ENCODE measurements at regions not wholly inside any gene's neighbourhood (a gene's known extent, or its start where the extent isn't known, plus 50 kb on each side); places are given as distances from the start of the nearest gene placed in this dataset.

DNA sequence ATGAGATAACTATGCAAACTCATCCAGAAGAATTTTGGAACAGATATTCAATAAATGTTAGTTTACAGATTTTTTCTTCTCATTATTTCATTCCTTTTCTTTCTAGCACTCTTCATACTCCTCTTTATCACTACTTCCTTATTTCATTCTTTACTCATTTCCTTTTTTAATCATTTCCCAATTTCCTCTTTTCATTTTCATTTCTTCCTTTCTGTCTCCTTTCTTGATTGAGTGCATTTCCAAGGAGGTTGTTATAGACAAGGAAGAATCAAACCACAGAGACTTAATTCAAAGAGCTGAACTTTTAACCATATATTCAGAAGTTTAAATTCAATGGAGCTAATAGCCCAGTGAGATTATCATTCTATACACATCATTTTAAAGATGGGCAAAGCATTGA is 600.7 kb downstream of the ARAP2 start:
- DNase-seq, result no peak

DNA sequence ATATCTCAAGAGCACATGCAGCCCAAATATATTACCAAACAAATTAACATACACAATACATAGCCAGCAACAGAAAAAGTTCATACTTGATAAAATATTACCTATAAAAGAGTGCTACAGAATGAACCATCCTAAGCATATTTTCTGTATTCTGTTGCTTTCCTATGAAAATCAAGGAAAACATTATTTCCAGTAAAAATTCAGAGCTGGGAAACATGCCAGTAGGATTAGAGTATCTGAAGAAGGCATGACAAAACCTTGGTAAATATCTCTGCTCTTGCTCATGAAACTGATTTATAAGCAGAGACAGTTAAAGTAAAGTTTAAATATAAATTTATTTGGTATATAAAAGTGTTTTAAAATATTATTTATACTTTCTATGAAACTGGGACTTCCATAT is 599.7 kb downstream of the ARAP2 start:
- no peak for DNase-seq

DNA sequence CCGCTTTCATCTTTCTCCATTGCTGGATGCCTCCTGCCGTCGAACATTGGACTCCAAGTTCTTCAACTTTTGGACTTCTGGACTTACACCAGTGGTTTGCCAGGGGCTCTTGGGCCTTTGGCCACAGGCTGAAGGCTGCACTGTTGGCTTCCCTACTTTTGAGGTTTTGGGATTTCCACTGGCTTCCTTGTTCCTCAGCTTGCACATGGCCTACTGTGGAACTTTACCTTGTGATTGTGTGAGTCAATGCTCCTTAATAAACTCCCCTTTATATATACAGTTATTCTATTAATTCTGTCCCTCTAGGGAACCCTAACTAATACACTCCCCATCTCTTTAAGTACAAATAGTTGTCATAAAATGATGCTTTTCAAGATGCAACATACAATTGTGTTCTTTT is 595.3 kb downstream of the ARAP2 start:
- DNase-seq, result no peak

DNA sequence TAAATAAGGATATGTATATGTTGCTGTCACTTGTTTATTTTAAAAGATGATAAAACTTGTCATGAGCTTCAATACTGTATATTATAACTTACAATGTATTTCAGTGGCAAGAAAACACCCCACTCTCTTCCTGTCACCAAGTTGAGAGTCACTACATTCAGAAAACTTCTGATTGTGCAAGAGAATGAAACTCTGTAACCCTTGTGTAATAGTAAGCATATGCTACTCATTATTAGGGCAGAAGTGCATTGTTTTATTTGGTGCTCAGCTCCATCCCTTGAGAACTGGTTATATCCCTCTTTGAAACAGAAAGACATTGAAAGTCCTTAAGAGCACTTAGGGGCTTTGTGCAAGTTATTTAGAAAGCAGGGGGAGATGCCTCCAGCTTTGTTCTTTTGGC is 594.5 kb downstream of the ARAP2 start:
- no peak for DNase-seq

DNA sequence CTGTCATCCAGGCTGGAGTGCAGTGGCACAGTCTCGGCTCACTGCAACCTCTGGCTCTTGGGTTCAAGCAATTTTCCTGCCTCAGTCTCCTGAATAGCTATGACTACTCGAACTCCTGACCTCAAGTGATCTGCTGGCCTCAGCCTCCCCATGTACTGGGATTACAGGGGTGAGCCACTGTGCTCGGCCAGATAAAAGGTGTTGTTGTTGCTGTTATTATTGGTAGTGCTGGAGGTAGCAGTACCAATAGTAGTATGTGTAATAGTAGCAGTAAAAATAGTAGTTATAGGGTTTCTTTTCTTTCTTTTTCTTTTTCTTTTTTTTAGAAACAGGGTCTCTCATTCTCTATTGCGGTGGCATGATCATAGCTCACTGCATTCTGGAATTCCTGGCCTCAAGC is 592.1 kb downstream of the ARAP2 start:
- no peak for DNase-seq

DNA sequence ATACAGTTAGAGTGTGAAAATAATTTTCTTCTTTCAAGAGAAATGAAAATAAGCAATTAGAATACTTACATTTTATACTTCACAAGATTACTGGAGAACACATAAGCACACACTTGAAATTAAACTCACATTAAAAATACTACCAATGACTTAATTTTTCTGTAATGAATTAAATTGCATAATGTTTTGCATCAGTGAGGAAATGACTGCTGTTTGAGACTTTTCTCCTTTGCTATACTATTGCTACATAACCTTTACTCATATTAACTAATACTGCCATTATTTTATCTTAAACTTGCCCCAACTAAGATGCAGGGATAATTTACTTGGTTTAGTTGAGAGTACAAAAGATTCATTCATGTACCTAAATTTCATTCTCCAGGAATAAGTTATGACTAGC is 590.9 kb downstream of the ARAP2 start:
- no peak for DNase-seq

DNA sequence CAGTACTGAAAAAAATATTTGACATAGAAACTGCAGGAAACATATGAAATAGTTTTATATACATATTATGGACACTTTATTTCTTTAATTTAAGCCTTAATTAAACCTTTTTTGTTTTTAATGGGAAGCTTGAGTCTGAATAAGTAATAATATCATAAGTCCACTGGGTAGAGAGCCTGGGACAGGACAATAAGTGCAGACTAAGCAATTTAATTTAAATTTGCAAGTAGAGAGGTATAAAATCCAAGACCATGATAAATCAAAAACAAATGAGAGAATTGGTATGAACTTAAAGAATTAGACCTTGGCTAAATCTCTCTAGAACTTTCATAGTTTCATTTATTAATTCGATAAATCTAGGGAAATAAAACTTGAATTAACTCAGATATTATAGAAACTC is 571.2 kb downstream of the ARAP2 start:
- no peak for DNase-seq

DNA sequence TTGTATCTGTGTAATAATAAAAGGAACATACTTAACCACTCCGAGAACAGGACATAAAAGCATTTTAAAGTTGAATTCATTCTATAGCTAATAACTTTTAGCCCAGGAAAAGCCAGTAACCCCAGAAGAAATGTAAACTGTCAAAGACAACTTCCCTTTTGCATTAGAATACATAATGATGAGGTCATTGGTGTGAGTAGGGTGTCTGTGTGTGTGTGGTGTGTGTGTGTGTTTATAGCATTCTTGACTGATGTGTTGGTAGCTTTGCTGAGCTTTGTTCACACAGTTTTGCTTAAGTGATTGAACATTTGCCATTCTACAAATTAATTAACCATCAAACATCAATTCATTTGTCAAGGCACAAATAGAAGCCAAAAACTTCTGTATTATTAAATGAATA is 559.6 kb downstream of the ARAP2 start:
- DNase-seq, result no peak

DNA sequence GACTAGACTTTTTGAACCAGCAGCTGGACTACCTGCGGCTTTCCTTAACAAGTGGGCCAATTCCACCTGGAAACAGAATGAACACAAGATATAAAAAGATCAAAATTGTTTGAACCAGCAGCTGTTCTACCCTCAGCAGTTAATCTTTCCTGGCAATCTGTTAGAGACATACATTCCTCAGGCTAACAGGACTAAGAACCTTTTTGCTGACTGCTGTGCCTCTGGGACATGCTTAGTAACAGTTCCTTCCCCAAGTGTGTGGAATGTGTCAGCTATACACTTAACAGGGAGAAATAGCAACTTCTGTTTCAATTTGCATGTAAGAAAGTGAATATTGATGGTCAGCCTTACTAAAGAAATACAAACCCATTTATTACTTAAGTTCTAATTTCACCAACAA is 554.4 kb downstream of the ARAP2 start:
- DNase-seq, result no peak

DNA sequence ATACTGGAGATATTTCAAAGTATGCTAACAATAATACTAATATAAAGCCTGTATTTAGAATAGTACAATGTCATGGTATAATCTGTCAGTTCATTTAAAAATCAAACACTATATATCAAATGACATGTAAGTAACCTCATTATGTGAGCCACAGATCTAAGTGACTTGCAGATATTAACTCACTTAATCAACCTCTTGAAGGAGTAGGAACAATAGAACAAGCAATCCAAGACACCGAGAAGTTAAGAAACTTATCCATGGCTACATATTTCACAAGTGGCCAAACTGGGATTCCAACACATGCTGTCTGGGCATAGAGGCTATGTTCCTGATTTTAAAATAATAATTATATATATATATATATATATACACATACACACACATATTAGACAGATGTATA is 554.0 kb downstream of the ARAP2 start:
- DNase-seq, result no peak

DNA sequence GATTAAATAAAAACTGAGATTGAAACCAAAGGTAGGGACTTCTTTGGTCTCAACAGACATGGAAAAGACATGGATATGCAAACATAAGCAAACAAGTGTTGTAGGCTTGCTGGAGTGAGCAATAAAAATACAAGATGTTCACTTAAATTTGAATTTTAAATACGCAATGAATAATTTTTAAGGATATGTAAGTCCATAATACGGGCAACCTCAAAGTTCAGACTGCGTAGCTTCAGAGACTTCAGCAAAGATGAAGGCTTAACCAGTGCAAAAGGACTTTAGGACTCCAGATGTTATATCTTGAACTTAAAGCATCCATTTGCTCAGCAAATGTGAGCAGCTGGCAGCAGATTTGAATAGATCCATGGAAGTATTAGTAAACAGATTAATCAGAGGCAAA is 549.3 kb downstream of the ARAP2 start:
- DNase-seq, result no peak

DNA sequence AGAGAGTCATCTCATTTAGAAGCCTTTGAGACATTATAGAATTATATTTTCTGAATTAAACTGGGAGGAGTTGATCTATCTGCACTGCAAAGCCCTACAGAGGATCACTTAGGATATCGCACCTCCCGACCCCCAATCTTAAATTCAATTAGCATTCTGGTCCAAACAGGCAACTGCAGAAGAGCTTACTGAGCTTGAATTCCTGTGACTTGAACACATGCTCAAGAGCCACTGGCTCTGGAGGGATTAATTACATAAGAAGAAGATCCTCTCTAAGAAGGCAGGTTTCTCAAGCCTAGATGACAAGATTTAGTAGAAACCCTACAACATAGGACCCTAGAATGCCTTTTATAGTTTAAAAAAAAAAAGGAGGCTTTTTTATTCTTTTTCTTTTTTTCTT is 548.9 kb downstream of the ARAP2 start:
- DNase-seq, result no peak

DNA sequence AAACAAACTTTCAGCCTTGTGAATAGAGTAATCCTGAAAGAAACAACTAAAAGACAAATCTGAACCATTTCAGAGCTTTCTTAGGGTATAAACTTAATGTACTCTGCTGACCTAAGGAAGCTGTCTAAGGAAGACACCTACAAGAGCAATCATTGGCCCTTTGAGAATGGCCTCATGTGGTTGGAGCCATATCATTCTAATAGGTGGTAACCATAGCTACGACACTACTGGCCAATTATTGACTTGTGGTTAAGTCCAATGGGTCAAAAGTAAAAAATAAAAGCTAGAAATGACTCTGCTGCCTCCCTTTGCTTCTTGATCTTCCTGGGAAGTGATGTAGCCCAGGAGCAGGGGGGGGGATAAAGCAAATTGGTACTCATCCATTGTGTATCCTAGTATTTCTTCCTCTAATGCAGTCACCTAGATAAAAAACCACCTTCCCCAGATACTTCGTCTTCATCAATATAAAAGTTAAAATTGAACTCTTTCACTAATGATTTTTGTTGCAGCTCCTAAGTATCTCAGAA is 547.0 kb downstream of the ARAP2 start:
- no peak for DNase-seq

DNA sequence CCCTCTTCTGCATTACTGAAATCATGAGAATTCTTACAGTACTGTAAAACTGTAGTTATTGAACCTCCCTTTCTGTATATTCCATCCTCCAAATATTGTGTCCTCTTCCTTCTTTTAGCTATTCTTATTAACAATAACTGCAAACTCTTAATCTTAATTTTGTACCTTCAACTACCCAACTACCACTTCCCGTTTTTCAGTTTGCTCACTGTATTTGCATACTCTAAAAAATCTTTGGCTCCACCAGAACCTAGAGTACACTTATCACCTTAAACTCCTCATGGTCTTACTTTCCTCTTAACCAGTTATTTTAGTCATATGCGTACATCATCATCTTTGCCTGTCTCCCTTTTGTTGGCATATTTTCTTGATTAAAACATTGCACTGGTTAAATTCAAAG is 543.7 kb downstream of the ARAP2 start:
- no peak for DNase-seq

DNA sequence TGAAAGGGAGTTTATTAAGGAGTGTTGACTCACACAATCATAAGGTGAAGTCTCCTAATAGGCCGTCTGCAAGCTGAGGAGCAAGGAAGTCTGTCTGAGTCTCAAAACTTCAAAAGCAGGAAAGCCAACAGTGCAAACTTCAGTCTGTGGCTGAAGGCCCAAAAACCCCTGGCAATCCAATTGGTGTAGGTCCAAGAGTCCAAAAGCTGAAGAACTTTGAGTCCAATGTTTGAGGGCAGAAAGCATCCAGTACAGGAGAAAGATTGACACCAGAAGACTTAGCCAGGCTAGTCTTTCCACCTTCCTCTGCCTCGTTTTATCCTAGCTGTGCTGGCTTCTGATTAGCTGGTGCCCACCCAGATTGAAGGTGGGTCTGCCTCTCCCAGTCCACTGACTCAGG is 535.2 kb downstream of the ARAP2 start:
- DNase-seq, result no peak

DNA sequence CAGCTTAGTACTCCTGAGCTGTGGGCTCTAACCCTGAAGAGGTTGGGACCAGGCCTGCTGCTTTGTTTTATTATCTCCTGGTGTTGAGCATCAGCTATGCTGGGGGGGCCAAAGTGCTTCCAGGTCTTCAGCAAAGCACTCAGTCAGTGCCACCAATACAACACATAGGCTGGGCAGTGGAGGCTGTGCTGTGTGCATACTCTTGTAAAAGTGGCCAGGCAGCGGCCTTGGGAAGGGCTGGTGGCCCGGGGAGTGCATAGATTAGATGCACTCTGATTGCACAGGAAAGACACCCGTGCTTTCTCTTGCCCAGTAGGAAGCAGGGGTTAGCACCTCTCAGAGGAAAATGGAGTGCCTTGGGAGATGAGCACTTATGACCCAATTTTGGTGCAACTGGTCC is 534.0 kb downstream of the ARAP2 start:
- DNase-seq, result no peak

DNA sequence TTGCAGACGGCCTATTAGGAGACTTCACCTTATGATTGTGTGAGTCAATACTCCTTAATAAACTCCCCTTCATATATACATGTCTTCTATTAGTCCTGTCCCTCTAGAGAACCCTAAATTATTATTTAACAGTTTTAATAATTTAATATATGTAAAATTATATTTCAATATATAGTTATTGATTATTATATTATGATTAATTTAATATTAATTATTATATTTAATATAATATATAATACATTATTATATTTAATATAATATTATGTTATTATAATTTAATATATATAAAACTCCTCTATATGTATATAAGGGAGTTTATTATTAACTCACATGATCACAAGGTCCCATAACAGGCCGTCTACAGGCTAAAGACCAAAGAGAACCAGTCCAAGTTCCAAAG is 533.2 kb downstream of the ARAP2 start:
- DNase-seq, result no peak

DNA sequence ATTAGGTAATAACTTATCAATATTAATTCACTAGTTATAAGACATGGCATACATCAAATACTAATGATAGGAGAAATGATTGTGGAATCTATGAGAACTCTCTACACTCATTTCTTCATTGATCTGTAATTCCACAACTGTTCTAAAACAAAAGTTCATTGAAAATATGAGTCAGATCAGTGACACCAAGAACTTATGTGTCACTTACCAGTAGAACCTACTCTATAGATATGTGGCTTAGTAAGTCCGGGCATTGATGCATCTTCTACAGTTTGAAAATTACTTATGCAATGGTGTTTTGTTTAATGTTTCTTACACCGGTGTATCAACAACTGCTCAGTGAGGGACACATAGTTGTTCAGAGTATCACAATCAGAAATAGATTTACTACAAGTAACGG is 520.3 kb downstream of the ARAP2 start:
- no peak for DNase-seq

DNA sequence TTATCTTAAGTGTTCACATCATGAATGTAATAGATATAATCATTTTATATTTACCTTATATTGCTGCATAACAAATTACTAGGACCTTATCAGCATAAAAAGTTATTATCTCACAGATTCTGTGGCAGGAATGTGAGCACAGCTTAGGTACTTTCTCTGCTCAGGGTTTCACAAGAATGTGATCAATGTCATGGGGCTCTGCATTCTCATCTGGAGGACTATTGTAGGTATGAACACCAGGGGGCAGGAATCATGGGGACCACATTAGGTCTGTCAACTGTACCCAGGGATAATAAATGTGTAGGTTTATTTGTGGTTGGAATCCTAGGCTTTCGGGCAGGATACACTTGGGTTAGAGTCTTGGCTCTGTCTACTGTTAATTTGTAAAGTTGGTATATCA is 519.2 kb downstream of the ARAP2 start:
- DNase-seq, result no peak

DNA sequence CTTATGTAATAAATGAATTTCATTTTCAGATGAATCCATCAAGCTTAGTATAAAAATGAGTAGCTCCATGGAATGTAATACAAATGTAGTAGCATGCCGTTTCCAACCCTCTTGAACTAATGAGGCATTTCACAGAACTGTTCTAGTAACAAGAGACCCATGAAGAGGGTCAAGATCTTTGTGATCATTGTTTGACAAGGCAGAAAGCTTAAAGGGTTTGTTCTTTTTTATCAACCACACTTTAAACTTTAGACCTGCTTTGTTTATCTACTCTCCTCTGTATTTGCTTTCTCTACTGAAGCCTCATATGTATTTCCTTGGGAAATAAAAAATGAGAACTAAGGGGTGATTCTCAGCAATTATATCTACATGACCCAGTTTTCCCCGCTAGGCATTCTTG is 513.9 kb downstream of the ARAP2 start:
- DNase-seq, result no peak

DNA sequence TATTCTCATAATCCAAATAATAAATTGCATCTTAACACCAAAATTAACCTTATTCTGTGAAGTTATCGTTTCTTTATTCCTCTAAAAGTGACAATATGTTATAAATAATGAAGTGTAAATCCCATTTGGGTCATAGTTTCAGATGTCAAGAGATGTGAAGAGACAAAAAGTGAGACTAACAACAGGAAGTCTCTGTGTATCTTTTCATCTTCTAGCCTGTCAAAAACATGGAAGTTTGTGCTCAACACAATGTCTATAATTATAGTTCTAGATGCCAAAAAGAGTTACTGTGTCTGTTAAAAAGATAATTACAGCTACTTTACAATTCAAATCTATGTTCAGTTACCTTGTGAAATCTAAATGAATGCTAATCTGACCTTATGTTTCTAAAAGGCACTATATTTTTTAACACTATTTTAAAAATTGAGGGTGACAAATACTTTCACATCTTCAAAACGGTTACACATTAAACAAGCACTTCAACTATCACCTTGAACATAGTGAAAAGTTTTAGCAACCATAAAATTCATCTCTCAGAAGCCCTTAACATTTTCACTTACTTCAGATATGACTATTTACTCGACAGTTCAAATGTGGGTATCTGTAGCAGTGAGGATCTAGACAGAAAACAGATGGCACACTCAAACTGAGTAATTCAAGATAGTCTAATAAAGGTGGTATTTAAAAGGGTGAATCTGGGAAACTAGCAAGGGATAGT is 509.8 kb downstream of the ARAP2 start:
- DNase-seq, result no peak

DNA sequence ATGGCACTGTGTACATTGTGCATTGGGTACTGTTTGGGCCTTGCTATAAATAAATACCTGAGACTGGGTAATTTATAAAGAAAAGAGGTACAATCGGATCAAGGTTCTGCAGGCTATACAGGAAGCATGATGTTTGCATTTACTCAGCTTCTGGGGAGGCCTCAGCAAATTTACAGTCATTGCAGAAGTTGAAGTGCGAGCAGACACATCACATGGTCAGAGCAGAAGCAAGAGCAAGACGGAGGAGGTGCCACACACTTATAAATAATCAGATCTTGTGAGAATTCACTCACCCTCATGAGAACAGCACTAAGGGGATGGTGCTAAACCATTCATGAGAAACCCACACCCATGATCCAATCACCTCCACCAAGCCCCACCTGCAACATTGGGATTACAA is 505.0 kb downstream of the ARAP2 start:
- DNase-seq, result no peak

DNA sequence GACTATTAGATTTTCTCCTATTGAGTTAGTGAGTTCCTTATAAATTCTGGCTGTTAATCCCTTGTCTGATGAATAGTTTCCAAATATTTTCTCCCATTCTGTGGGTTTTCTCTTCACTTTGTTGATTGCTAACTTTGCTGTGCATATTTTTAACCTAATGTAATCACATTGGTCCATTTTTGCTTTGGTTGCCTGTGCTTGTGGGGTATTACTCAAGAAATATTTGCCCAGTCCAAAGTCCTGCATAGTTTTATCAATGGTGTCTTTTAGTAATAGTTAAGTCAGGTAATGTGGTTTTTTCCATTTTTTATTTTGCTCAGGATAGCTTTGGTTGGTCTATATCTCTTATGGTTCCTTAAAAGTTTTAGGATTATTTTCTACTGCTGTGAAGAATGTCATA is 490.3 kb downstream of the ARAP2 start:
- DNase-seq, result no peak

DNA sequence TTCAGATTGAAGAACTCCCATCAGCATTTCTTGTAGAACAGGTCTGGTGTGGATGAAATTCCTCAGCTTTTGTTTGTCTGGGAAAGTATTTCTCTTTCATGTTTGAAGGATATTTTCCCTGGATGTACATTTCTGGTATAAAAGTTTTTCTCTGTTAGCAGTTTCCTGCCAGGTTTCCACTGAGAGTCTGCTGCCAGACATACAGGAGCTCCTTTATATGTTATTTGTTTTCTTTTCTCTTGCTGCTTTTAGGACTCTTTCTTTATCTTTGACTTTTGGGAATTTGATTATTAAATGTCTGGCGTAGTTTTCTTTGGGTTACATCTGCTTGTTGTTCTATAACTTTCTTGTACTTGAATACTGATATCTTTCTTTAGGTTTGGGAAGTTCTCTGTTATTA is 486.5 kb downstream of the ARAP2 start:
- DNase-seq, result no peak

DNA sequence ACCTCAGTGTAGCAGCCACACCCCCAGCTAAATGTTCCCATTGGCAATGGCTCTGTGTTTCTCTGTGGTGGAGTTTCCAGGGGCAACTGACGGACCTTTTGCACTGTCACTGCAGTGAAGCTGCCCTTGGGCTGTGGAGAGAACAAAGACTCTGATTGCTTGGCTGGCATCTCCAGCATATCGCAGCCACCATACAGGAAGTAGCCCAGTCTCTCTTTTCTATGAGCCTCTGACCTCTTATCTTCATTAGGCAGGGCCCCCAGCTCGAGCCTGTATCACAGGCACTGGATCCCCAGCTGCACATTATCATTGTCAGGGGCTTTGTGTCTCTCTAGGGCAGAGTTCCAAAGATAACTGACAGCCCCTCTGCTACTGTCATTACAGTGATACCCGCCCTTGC is 483.5 kb downstream of the ARAP2 start:
- DNase-seq, result no peak

DNA sequence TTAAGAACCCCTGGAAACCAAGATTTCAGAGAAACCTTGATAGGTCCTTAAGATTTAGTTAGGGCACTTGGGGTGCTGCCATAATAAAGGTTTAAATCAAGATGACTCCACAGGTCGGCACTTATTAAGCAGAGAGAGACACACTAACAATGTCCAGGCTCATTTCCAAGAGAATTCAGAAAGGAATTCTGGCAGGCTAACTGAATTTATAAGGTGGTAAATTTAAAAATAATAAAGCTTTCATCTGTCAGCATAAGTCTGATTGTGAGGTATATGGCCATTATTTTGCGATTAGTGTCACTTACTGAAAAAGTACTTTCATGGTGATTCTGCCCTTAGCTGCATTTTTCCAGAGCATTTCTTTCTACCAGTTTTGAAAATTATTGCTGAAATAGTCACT is 472.7 kb downstream of the ARAP2 start:
- no peak for DNase-seq

Data from EL (cell line).